SK-N-SH treated with all-trans-retinoic acid at 6 μM for 48 hours (cell line): ENCODE measurements at regions not wholly inside any gene's neighbourhood (a gene's known extent, or its start where the extent isn't known, plus 50 kb on each side); places are given as distances from the start of the nearest gene placed in this dataset.

Source experiments
- OSR1 ChIP-seq: fragments of 250-450 bp; sonication (Bioruptor Pico); IDR thresholded peaks from 2 replicates; pipeline ENCODE4 v1.8.0; 2022; ENCODE audit warnings: moderate library complexity, mild to moderate bottlenecking, inconsistent platforms
- SNAI2 ChIP-seq: fragments of 250-450 bp; sonication (Bioruptor Pico); IDR thresholded peaks from 2 replicates; pipeline ENCODE4 v1.5.0; 2020; ENCODE audit warnings: mild to moderate bottlenecking, moderate library complexity
- ZFP3 ChIP-seq: fragments of 250-450 bp; sonication (Bioruptor Pico); IDR thresholded peaks from 2 replicates; pipeline ENCODE4 v1.5.0; 2020; ENCODE audit warnings: mild to moderate bottlenecking, moderate library complexity

DNA sequence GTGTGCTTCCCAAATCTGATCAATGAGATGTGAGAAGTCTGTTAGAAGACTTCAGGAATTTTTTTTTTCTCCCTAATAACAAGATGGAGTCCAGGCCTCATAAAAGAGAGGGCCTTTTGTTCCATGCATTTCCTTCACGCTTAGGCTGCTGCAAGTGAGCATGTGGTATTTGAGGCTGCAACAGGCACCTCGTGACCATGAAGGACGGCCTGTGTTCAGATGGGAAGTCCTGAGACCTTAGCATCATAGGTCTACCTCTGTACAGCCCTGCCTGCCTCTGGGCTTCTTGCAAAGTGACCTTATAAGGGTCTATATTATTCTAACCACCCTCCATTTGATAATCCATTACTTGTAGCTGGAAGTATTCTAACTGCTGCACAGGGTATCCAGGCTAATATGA lies 86.6 kb downstream of the BOD1 start:
- TF ChIP-seq OSR1 (CRISPR knock-in tag) (no peak), SNAI2 (no peak), ZFP3 (CRISPR knock-in tag) (no peak)
